ENCODE measurements at regions not wholly inside any gene's neighbourhood (a gene's known extent, or its start where the extent isn't known, plus 50 kb on each side); places are given as distances from the start of the nearest gene placed in this dataset.

GRCh38 chr16:19980632-19981265, 92.9 kb downstream of the GPR139 start:
- Histone ChIP-seq H3K27ac (no peak overlapping the region), H3K36me3 (no peaks in the 10 kb centered on the region), H3K4me3 (no peak overlapping the region), H3K27me3 (no peaks in the 10 kb centered on the region), H3K4me1 (no peaks in the 10 kb centered on the region), H3K9me3 (no peaks in the 10 kb centered on the region)
- TF ChIP-seq CTCF (IDR thresholded peaks at IDR 0.05) = no peak
- no peak for DNase-seq (ENCODE audit: low spot score)

- no peak for DNase-seq (ENCODE audit: low spot score)
- H3K4me1 ChIP-seq = no peaks in the 10 kb centered on the region
- H3K36me3 ChIP-seq = no peaks in the 10 kb centered on the region
- H3K27me3 ChIP-seq = no peaks in the 10 kb centered on the region
- no peak overlapping the region for H3K4me3 ChIP-seq
- H3K9me3 ChIP-seq = no peaks in the 10 kb centered on the region
- TF ChIP-seq CTCF (IDR thresholded peaks at IDR 0.05) = no peak
- H3K27ac ChIP-seq = no peak overlapping the region
These were observed 94.1 kb downstream of the GPR139 start for GRCh38 chr16:19979638-19980037.

GRCh38 chr16:19974607-19975006, 90.0 kb upstream of the GPRC5B start:
- H3K27me3 ChIP-seq = no peaks in the 10 kb centered on the region
- no peak for TF ChIP-seq CTCF (IDR thresholded peaks at IDR 0.05)
- H3K4me3 ChIP-seq = no peak overlapping the region
- no peak for DNase-seq (ENCODE audit: low spot score)
- H3K4me1 ChIP-seq = no peaks in the 10 kb centered on the region
- no peaks in the 10 kb centered on the region for H3K36me3 ChIP-seq
- no peaks in the 10 kb centered on the region for H3K9me3 ChIP-seq
- no peak overlapping the region for H3K27ac ChIP-seq

GRCh38 chr16:19972111-19972510, 87.5 kb upstream of the GPRC5B start:
- no peaks in the 10 kb centered on the region for H3K27me3 ChIP-seq
- no peaks in the 10 kb centered on the region for H3K36me3 ChIP-seq
- TF ChIP-seq CTCF (IDR thresholded peaks at IDR 0.05) = no peak
- no peaks in the 10 kb centered on the region for H3K4me1 ChIP-seq
- no peak overlapping the region for H3K4me3 ChIP-seq
- no peak for DNase-seq (ENCODE audit: low spot score)
- H3K9me3 ChIP-seq = peaks cover 0 to 9% of the 10 kb centered on the region in 2 donors
- no peak overlapping the region for H3K27ac ChIP-seq

GRCh38 chr16:19968891-19969683, 84.4 kb upstream of the GPRC5B start:
- no peak for DNase-seq (ENCODE audit: low spot score)
- Histone ChIP-seq H3K36me3 (no peaks in the 10 kb centered on the region), H3K4me1 (no peaks in the 10 kb centered on the region), H3K4me3 (no peak overlapping the region), H3K9me3 (peaks cover 0 to 9% of the 10 kb centered on the region in 2 donors), H3K27ac (no peak overlapping the region), H3K27me3 (no peaks in the 10 kb centered on the region)
- no peak for TF ChIP-seq CTCF (IDR thresholded peaks at IDR 0.05)

All from right atrium auricular region (tissue), 2 donors.